ENCODE measurements at regions not wholly inside any gene's neighbourhood (a gene's known extent, or its start where the extent isn't known, plus 50 kb on each side); places are given as distances from the start of the nearest gene placed in this dataset.

DNA sequence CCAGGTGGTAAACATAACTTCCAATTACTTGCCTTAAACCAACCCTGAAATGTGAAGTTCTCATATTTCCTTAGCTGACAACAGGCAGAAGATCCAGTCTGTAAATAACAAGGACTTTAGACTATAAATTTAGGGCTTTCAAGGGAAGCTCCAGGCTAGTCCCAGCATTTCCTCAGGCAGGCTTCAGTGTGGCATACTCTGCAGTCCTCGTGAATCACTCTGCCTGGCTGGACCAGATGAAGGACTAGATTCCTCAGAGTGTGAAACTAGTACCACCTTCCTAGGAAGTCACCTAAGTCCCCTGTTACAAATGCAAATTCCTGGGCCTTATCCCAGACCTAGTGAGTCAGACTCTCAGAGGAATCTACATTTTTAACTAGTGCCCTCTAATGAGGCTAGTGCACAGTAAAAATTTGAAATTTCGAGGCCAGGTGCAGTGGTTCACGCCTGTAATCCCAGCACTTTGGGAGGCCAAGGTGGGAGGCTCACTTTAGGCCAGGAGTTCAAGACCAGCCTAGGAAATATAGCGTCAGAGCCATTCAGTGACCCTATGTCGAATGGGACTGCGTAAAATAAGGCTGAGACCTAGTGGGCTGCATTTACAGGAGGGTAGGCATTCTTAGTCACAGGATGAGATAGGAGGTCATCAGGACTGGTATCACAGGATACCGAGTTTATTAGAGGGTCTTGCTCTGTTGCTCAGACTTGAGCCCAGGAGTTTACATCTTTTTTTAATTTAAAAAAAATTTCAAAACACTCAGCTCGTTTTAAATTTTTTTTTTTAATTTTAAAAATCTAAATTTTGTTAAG is 279.6 kb upstream of the JARID2 start:
- Mint-ChIP-seq H3K27ac (no peak overlapping the region), H3K4me3 (ENCODE audit: low read depth) (no peak overlapping the region), H3K36me3 (ENCODE audit: insufficient read depth) (no peaks in the 10 kb centered on the region), H3K27me3 (peaks cover 6% of the 10 kb centered on the region), H3K9me3 (ENCODE audit: low read depth) (peaks cover 8% of the 10 kb centered on the region), H3K4me1 (ENCODE audit: low read depth) (peaks cover 7% of the 10 kb centered on the region)
- DNase-seq (ENCODE audit: low spot score, unreplicated experiment), result no peak
- TF ChIP-seq, protein P1, sequence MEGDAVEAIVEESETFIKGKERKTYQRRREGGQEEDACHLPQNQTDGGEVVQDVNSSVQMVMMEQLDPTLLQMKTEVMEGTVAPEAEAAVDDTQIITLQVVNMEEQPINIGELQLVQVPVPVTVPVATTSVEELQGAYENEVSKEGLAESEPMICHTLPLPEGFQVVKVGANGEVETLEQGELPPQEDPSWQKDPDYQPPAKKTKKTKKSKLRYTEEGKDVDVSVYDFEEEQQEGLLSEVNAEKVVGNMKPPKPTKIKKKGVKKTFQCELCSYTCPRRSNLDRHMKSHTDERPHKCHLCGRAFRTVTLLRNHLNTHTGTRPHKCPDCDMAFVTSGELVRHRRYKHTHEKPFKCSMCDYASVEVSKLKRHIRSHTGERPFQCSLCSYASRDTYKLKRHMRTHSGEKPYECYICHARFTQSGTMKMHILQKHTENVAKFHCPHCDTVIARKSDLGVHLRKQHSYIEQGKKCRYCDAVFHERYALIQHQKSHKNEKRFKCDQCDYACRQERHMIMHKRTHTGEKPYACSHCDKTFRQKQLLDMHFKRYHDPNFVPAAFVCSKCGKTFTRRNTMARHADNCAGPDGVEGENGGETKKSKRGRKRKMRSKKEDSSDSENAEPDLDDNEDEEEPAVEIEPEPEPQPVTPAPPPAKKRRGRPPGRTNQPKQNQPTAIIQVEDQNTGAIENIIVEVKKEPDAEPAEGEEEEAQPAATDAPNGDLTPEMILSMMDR (IDR thresholded peaks at IDR 0.05; ENCODE audit: unreplicated experiment), result no peak

DNA sequence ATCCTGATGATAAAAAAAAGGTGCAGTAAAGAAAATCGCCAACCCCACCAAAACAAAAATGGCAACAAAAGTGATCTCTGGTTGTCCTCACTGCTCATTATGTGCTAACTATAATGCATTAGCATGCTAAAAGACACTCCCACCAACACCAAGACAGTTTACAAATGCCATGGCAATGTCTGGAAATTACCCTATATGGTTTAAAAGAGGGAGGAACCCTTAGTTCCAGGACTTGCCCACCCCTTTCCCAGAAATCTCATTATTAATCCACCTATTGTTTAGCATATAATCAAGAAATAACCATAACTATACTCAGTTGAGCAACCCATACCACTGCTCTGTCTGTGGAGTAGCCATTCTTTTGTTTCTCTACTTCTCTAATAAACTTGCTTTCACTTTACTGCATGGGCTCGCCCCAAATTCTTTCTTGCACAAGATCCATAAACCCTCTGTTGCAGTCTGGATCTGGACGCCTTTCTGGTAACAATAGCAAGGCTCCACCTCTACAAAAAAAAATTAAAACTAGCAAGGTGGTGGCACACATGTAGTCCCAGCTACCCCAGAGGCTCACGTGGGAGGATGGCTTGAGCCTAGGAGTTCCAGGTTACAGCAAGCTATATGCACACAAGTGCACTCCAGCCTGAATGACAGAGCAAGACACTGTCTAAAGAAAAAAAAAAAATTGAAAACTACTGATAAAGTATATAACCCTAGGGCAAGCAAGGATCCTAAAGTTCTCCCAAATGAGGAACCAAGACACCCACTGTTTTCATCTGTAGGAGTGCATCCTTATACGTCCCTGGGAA is 278.8 kb upstream of the JARID2 start:
- peaks cover 7% of the 10 kb centered on the region for H3K4me1 Mint-ChIP-seq (ENCODE audit: low read depth)
- TF ChIP-seq, protein P1 (IDR thresholded peaks at IDR 0.05; ENCODE audit: unreplicated experiment), result no peak
- peaks cover 7% of the 10 kb centered on the region for H3K9me3 Mint-ChIP-seq (ENCODE audit: low read depth)
- H3K27me3 Mint-ChIP-seq, result peaks cover 6% of the 10 kb centered on the region
- H3K27ac Mint-ChIP-seq, result no peak overlapping the region
- no peaks in the 10 kb centered on the region for H3K36me3 Mint-ChIP-seq (ENCODE audit: insufficient read depth)
- DNase-seq (ENCODE audit: low spot score, unreplicated experiment), result no peak
- H3K4me3 Mint-ChIP-seq (ENCODE audit: low read depth), result no peak overlapping the region

DNA sequence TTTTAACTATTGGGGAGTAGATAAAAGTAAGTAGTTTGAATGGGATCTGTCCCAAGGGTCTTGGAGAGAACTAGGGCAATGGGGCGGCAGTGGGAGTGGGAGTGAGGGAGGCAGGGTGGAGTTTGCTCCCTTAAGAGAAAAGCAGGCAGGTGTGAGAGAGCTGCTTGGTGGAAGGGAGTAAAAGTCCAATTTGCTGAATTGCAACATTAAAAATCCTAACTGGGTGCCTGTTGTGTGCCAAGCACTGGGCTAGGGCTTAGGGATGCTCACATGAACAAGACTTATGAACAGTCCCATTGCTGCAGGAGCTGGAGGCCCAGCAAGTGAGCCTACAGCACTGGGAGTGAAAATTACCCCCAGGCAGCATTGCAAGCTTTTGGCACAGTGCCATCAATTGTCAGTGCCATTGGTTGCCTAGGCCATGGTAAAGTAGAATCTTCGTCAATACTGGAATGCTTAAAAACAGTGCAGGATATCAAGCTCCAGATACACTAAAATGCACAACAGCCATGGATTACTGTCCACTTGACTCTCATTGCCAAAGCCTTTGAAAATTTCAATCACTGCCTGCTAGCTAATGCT is 277.7 kb upstream of the JARID2 start:
- peaks cover 6% of the 10 kb centered on the region for H3K27me3 Mint-ChIP-seq
- H3K4me1 Mint-ChIP-seq (ENCODE audit: low read depth), result peaks cover 7% of the 10 kb centered on the region
- H3K36me3 Mint-ChIP-seq (ENCODE audit: insufficient read depth), result no peaks in the 10 kb centered on the region
- DNase-seq (ENCODE audit: low spot score, unreplicated experiment), result no peak
- H3K4me3 Mint-ChIP-seq (ENCODE audit: low read depth), result no peak overlapping the region
- H3K27ac Mint-ChIP-seq, result no peak overlapping the region
- TF ChIP-seq, protein P1 (IDR thresholded peaks at IDR 0.05; ENCODE audit: unreplicated experiment), result no peak
- peaks cover 7% of the 10 kb centered on the region for H3K9me3 Mint-ChIP-seq (ENCODE audit: low read depth)

DNA sequence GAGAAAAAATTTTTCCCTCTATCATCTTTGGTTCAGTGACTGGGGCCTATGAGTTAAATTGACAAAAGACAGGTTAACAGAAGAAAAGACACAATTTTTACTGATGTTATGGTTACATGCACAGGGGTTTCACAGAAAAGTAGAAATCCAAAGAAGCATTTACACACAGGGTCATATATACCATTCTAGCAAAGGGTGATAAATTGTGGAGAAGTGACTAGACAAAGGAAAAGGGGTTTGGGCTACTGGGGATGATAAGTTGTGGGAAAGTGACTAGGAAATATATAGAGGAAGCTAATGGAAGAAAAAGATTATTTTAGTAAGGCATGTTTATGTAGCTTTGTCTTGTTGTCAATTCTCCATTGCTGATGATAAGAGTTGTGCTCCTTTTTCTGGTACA is 276.7 kb upstream of the JARID2 start:
- Mint-ChIP-seq H3K27ac (no peak overlapping the region), H3K27me3 (peaks cover 6% of the 10 kb centered on the region), H3K4me3 (ENCODE audit: low read depth) (no peak overlapping the region), H3K9me3 (ENCODE audit: low read depth) (peaks cover 7% of the 10 kb centered on the region), H3K36me3 (ENCODE audit: insufficient read depth) (no peaks in the 10 kb centered on the region), H3K4me1 (ENCODE audit: low read depth) (peaks cover 7% of the 10 kb centered on the region)
- TF ChIP-seq, protein P1 (IDR thresholded peaks at IDR 0.05; ENCODE audit: unreplicated experiment), result no peak
- no peak for DNase-seq (ENCODE audit: low spot score, unreplicated experiment)

DNA sequence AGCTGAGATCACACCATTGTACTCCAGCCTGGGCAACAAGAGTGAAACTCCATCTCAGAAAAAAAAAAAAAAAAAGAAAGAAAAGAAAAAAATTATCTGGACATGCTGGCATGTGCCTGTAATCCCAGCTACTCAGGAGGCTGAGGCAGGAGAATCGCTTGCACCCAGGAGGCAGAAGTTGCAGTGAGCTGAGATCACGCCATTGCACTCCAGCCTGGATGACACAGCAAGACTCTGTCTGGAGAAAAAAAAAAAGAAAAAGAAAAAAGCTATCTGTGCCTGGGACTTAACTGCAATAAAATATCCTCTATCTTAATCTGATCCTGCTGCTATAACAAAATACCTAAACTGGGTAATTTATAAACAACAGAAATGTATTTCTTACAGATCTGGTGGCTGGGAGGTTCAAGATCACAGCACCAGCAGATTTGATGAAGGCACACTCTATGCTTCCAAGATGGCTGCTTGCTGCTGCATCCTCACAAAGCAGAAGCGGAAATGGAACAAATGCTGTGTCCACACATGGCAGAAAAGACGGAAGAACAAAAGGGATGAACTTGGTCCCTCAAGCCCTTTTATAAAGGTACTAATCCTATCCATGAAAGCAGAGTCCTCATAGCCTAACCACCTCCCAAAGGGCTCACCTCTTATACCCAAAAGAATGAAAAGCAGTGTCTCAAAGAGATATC is 273.3 kb upstream of the JARID2 start:
- peaks cover 7% of the 10 kb centered on the region for H3K9me3 Mint-ChIP-seq (ENCODE audit: low read depth)
- no peaks in the 10 kb centered on the region for H3K27me3 Mint-ChIP-seq
- H3K4me3 Mint-ChIP-seq (ENCODE audit: low read depth), result no peak overlapping the region
- no peaks in the 10 kb centered on the region for H3K4me1 Mint-ChIP-seq (ENCODE audit: low read depth)
- H3K27ac Mint-ChIP-seq, result no peak overlapping the region
- TF ChIP-seq, protein P1 (IDR thresholded peaks at IDR 0.05; ENCODE audit: unreplicated experiment), result no peak
- no peaks in the 10 kb centered on the region for H3K36me3 Mint-ChIP-seq (ENCODE audit: insufficient read depth)
- no peak for DNase-seq (ENCODE audit: low spot score, unreplicated experiment)

All from progenitor cell of endocrine pancreas (in vitro differentiated cells).